HG02885 (cell line): ENCODE measurements at regions not wholly inside any gene's neighbourhood (a gene's known extent, or its start where the extent isn't known, plus 50 kb on each side); places are given as distances from the start of the nearest gene placed in this dataset.
"Not testable (repeated sequence)": the region's sequence is repeated elsewhere in the genome, so short reads cannot be mapped to it uniquely, and the experiment has no call there.

Source experiments
- ATAC-seq: cut with Tn5 transposase; IDR thresholded peaks from one replicate; pipeline ENCODE4 v1.9.1; 2021; ENCODE audit warnings: mild to moderate bottlenecking; ENCODE audit not compliant: unreplicated experiment, poor library complexity

DNA sequence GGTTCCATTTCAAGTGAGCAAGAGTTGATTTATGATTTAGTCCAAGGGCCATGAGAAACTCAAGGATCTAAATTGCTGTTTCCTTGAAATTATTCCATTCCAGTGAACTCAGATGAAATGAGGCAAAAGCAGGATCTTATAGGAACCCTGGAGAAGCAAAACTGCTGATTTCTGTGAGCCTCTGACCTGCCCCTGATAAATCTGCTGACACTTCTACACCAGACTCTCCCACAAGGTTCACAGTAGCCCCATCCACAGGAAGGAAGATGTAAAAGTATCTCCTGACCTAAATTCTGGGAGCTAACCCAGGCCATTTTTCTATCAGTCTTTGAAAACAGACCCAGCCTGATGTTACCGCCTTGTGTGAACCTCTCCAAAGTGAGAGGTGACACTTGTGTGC is 987.6 kb upstream of the AUTS2 start:
- ATAC-seq, result no peak

DNA sequence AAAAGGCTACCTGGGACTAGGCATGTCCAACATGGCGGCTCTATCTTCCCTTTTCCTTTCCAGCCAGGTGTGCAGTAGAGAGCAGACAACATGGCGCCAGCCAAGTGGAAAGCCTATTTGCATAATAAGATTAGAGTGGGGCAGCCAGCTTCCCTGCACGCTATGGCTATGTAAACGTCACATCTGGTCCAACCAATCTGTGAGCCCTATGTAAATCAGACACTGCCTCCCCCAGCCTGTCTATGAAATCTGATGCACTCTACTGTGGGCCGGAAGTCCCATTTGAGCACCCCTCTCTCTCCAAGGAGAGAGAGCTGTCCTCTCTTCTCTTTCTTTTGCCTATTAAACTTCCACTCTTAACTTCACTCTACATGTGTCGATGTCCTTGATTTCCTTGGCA is 984.9 kb upstream of the AUTS2 start:
- ATAC-seq, result no peak

DNA sequence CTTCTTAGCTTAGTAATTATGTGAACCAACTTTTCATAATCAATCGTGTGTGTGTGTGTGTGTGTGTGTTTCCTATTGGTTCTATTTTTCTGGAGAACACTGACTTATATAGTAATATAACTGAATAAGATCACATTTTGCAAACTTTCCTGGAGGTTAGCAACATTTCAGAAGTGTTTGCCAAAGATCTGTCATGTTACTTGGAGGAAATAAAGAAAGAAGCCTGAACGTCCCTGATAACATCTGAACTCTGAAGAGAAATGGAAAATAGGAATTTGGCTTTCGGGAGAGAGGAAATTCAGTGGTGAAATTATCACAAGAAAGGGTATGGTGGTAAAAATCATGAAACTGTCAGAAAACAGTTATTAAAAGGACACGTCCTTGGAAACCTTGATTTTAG is 984.4 kb upstream of the AUTS2 start:
- no peak for ATAC-seq

DNA sequence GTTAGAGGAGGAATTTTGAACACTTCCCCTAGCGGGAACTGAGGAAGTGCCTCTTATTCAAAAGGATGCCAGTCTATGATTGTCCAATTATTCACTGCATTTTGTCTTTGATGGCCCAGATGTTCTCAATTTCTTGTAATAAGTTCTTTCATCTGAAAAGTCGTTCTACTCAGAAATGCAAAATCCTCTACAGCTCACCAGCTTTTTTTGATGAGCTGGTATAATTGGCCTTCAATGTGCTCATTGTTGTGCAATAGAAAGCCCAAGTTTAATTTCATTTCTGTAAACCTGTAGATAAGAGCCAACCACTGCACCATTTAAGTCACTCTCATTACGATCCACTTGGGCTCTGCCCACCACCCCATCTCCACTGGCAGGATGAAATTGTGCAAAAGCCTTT is 978.7 kb upstream of the AUTS2 start:
- no peak for ATAC-seq

DNA sequence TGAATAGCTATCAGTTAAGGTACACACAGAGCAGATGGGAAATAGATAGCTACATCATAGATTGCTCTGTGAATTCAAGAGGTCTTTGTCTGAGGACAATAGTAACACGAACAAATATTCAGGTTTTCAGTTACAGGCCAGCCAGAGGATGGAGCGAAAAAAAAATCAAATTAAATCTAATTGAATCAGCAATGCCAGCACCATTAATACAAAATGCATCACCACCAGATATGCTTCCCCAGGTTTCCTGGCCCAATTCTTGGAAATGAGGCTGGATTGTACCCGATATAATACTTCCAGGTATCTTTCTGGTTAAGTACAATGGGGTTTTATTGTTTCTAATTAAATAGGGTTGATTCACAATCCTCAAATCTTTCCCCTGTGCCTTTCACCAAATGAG is 975.8 kb upstream of the AUTS2 start:
- ATAC-seq, result no peak

DNA sequence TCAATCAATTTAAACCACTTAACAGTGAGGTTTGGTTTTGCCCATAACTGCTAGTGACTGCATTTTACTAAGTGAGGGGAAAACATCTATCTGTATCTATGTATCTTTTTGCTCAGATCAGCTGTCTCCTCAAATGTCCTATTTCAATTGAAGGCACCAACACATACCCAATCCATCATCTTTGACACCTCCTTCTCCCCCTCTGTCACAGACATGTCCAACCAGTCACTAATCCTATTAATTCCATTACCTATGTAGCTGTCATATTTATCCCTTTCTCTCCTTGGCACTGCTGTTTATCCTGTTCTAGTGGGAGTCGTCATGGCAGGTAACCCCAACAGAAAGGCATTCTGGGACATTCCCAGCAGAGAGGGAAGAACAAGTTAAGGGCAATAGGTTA is 975.2 kb upstream of the AUTS2 start:
- no peak for ATAC-seq

DNA sequence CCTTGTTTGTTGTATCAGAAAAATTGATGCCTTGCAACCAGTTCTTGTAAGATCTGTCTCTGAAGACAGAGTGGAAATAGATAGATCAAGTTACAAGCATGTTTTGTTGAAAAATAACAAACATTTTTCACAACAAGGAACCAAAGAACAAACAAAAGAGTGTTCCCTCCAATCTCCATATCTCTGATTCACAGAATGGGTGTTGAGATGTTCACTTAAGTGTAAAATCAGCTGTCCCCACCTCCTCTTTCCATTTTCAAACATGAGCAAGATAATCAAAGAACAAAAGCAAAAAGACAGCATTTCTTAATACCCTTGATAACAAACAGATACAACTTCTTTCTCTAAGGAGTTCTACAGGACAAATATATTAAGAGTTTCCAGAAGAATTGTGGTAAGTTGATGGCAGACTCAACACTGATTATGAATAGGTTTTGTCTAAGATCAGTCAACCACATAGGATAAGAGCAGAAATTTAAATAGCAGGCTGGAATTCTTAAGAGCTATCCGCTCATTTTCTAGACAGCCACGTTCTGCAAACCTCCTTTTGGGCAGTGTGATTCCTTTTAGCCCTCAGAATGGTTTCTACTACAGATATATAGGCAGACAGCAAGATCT is 970.9 kb upstream of the AUTS2 start:
- no peak for ATAC-seq

DNA sequence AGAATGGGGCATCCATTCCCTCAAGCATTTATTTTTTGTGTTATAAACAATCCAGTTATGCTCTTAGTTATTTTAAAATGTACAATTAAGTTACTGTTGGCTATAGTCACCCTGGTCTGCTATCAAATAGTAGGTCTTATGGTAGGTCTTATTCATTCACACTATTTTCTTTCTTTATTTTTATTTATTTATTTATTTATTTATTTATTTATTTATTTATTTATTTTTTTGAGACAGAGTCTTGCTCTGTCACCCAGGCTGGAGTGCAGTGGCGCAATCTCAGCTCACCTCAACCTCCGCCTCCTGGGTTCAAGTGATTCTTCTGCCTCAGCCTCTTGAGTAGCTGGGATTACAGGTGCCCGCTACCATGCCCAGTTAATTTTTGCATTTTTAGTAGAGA is 967.4 kb upstream of the AUTS2 start:
- not testable (repeated sequence) for ATAC-seq

DNA sequence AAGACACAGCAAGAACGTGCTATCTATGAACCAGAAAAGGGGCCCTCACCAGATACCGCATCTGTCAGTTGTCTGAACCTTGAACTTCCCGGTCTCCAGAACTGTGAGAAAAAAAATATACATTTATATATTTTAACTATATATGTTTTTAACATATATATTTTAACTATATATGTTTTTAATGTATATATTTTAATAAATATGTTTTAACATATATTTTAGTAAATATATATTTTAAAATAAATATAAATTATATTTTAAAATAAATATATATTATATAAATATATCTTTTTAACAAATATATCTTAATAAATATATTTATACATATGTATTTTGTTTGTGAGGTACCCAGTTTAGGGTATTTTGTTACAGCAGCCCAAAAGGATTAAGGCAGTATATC is 958.2 kb upstream of the AUTS2 start:
- no peak for ATAC-seq

DNA sequence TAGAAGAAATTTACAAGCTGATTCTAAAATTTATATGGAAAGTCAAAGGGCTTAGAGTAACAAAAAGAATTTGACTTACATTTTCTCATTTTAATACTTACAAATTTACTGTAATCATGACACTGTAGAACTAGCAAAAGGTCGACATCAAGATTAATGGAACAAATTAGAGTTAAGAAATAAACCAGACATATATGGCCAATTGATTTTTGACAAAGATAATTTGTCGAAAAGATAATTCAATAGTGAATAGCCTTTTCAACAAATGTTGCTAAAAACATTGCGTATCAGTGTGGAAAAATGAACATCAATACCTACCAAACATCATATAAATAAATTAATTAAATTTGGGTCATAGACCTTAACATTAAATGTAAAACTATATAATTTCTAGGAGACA is 955.5 kb upstream of the AUTS2 start:
- ATAC-seq, result no peak

DNA sequence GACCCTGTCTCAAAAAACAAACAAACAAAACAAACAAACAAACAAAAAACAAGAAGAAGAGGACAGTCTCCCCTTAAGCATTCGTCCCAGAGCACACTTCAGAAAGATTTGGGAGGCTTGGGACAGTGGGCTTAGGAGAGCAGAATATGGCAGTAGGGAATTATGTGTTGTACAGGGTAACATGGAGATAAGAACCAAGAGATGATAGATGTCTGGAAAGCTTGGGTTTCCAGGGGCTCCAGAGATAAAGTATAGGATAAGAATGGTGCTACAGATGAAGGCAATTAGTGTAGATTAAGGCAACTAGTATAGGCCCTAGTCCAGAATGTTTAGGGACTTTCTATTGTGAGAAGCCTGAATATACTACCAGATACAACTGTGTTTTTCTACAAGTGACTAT is 934.9 kb upstream of the AUTS2 start:
- ATAC-seq, result no peak

DNA sequence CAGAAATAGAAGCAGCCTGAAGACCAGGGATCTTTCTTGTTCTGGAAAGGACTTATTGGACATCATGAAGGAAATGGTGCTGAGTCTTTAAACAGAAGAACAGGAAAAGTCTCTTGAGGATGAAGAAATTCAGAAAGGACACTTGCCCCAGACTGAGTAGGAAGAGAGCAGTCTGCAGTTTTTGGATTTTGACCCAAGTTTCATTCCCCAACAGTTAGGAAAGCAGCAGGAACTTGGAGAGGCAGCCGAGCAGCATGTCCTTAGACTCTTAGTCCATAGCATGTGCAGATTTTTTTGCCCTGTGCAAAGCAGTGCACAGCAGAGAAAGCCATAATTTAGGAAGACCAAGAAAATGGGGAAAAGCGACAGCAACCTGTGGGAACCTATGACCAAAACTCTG is 927.2 kb upstream of the AUTS2 start:
- ATAC-seq, result no peak

DNA sequence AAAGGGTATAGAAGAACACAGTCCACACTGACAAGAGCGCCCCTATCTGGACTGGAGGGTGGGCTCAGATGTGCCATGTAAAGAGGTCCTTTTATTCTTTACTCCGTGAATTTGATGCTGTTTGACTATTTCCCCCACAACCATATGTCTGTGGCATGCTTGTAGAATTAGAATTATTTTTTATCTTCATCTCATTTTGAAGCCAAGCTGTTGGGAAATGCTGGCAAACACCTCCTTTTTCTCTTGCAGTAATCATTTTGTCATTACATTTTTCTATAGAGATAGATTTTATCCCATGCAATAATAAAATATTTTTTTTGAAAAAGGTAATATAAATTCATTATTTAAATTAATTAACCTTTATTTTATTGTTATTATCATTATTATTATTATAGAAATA is 926.6 kb upstream of the AUTS2 start:
- ATAC-seq, result no peak

DNA sequence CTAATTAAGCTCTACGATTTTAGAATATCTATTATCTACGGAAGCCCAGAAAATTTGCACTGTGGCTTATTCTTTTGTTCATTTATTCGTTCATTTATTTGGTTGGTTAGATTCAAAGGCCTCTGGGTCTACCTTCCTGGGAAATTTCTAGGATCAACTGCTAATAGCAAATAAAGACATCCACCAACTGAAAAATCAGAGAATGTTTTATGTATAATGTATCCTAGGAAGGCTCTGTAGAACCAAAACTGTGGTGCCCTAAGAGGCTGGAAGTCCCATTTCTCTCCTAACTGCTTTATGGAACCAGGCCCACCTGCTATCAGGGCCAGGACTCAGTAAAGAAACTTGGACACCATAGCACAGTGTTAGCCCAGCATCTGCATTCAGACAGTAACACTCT is 923.4 kb upstream of the AUTS2 start:
- ATAC-seq, result no peak

DNA sequence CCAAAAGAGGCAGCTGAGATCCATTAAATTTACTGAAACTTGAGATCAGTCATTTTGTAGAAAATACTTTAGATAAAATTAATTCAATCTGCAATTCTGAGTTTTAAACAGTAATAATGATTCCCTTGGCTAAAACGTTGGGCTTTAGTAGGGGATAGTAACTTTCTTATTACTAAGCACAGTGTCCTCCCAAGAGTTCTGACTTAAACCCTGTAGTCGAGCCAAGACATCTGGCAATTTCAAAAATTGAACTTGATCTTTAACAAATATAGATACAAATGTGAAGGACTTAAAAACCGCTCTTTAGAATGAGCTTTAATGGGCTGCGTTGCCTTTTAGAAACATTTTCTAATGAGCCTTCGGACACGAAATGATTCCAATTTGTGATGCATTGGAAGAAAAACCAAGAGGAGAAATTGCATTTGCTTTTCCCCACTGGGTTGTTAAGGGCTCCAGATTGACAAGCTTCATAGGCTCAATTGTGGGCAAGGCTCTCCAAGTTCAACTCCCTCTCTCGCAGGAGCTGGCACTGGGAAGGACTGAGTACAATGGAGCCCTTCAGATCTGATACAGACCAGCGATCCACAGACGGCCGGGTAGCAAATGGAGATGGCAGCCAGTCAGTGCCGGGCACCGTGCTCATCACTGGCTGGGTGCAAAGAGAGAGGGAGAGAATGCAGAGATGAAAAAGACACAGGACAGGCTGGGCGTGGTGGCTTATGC is 921.3 kb upstream of the AUTS2 start:
- ATAC-seq, result no peak

DNA sequence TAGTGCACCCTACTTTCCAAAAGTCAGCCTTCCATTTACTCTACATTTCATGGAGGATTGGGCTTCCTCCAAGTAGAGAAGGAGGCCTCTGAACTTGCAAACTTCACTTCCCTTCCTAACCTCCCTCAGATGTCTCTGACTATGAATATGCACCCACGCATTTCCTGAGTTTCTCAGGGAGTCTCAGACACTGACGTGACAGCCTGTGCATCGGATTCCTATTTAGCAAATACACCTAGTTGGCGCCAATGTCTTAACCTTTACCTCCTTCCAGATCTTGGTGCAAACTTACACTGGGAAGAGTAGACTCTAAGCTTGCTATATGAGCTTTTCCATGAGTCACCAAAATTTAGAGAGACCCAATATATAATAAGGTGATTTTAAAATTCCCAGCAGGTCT is 920.1 kb upstream of the AUTS2 start:
- ATAC-seq, result no peak

DNA sequence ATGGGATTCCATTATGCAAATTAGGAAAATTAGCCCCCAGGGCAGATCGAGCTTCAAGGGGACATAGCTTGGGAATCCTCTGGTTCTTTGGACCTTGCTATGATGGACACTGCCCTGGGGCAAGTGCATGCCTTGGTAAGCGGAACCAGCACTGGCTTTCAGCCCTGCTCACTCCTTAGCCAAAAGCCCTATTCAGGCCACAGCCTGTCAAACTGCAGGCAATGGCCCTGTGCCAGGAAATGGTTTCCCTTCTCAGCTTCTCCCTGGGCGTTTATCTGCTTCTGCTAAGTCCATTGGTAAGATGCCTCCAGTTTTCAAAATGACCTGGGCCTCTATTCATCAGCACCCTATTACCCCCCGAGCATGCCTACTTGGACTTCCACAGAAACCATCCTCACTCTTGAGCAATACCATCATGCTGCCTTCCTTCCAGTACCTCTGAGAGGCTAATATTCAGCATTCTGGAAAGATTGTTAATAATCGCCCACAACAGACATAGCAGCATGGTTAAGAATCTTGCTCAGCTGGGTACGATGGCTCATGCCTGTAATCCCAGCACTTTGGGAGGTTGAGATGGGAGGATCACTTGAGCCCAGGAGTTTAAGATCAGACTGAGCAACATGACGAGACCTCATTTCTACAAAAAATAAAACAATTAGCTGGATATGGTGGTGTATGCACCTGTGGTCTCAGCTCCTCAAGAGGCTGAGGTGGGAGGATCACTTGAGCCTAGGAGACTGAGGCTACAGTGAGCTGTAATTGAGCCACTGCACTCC is 918.6 kb upstream of the AUTS2 start:
- ATAC-seq, result no peak

DNA sequence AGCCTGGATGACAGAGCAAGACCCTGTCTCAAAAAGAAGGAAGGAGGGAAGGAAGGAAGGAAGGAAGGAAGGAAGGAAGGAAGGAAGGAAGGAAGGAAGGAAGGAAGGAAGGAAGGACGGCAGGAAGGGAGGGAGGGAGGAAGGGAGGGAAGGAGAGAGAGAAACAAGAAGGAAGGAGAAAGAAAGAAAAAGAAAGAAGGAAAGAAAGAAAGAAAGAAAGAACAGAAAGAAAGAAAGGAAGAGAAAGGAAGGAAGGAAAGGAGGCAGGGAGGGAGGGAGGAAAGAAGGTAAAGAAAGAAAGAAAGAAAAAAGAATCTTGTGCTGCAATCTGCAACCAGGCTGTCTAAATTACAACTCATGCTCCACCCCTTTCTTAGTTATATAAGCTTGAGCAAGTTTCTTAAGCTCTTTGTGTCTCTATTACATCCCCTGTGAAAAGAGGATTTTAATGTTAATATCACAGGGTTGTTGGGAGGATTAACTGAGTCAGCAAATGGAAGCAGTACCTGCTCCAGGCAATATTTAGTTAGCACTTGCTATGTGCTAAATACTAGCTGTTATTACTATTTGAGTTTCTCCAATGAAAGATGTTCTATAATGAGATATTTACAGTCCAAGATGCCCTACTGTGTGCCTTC is 917.9 kb upstream of the AUTS2 start:
- no peak for ATAC-seq

DNA sequence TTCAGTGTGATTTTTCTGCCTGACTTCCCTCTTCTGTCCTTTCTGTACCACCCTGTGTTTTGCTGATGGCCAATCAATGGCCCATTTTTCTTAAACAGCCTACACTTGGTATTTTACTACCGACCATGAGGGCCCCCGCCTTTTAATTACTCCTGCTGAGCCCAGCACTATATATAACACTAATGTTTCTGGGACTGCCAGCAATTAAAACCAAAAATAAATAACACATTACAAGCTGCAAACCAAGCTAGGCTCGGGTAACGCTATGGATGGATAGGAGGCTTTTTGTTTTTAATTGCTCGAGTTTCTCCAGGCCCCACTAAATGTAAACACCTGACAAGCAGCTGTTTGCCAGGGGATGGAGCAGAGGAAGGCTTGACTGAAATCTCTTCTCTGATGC is 915.4 kb upstream of the AUTS2 start:
- no peak for ATAC-seq

DNA sequence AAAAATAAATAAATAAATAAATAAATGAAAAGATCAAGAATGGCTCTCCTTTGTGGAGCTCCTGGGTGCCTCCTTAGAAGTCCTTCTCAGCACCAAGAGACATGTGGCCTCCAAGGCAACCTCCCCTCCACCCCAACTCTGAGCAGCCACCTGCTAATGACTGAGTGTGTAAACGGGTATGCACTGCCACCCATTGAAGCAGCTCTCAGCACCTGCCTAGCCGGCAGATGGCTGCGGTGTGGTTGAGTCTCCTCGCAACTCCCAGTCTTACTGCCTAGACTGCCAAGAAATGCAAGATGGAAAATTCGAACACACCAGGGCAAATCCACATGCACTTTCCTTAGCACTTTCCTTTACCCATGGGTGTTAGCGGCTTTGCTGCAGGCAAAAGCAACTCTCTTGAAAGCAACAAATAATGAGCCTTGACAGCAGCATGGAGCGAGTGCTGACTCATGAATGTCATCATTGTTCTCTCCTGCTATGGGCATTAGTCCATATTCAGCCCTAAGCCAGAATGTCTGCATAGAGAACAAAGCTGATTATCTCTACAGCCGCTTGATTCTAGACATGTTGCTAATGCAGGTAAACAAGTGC is 913.9 kb upstream of the AUTS2 start:
- no peak for ATAC-seq

DNA sequence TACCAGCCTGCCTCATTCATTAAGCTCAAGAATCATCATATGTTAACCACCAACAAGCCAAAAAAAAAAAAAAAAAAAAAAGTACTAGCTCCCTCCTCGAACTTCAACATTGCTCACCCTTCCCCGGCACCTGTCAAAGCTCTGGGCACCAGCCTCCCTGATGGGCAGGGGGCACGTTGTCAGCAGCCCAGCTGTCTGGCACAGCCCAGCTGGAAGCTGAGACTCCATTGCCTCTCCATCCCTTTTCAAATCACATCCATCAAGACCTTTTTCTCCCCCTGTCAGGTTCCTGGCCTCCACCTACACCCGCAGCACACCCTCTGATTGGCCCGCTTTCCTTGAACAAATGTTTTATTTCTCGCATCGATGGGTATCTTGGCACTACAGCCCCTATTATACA is 913.3 kb upstream of the AUTS2 start:
- ATAC-seq, result no peak
